ENCODE measurements at regions not wholly inside any gene's neighbourhood (a gene's known extent, or its start where the extent isn't known, plus 50 kb on each side); places are given as distances from the start of the nearest gene placed in this dataset.

GRCh38 chr2:221642447-221642846 lies 70.3 kb upstream of the EPHA4 start:
- ChIA-PET CTCF (ENCODE audit: low intra/inter-chr PET ratio, low total read pairs) (no interaction called here), POLR2A (no interaction called here)
- in situ Hi-C loops (cut with HindIII; ENCODE audit: extremely low pct_ligation_motif_present, low pct_unique_long_range_greater_than_20kb), result no loop called here
- Histone ChIP-seq H3K27ac (ENCODE audit: extremely low read length, insufficient read depth, low read length) (no peak overlapping the region), H3K4me1 (ENCODE audit: insufficient read depth, low read length) (no peaks in the 10 kb centered on the region), H3K9ac (ENCODE audit: insufficient read depth, low read depth, low read length) (no peak overlapping the region), H3K4me2 (ENCODE audit: low read depth, low read length) (no peak overlapping the region), H3K4me3 (replicated peaks in 1 of 3; ENCODE audit: insufficient read depth in 1 of 3, low read depth in 2 of 3, low read length in 3 of 3) (no peak overlapping the region), H3K27me3 (ENCODE audit: control insufficient read depth in 1 of 2, insufficient read depth in 2 of 2, low read length in 2 of 2) (no peaks in the 10 kb centered on the region), H4K20me1 (ENCODE audit: insufficient read depth, low read length) (no peaks in the 10 kb centered on the region), H2AFZ (ENCODE audit: low read length) (no peak overlapping the region), H3K79me2 (ENCODE audit: insufficient read depth, low read length) (no peaks in the 10 kb centered on the region), H3K9me3 (ENCODE audit: low read length) (peaks cover 45% of the 10 kb centered on the region; the same call in 1 of the 2 replicates), H3K36me3 (replicated peaks in 1 of 2; ENCODE audit: control insufficient read depth in 1 of 2, insufficient read depth in 2 of 2, low read length in 2 of 2) (no peaks in the 10 kb centered on the region)
- WGBS (ENCODE audit: low lambda C conversion rate), result 38% methylated on average over 3 of the region's 3 CpGs
- ATAC-seq (no peak), FAIRE-seq (no peak), DNase-seq (ENCODE audit: low spot score) (no peak)
- intact Hi-C loops (cut with micrococcal nuclease; ENCODE audit: unreplicated experiment), result no loop called here
- TF ChIP-seq EZH2 (conservative IDR thresholded peaks at IDR 0.05; ENCODE audit: low read depth, low read length) (no peak), ELF1 (CRISPR knock-in tag; IDR thresholded peaks at IDR 0.05) (no peak), MTF1 (CRISPR knock-in tag; IDR thresholded peaks at IDR 0.05) (no peak), DMAP1 (CRISPR knock-in tag; IDR thresholded peaks at IDR 0.05) (no peak), ETV5 (CRISPR knock-in tag; IDR thresholded peaks at IDR 0.05; ENCODE audit: borderline replicate concordance) (no peak), SETDB1 (CRISPR knock-in tag; IDR thresholded peaks at IDR 0.05; ENCODE audit: borderline replicate concordance) (no peak), ZSCAN21 (CRISPR knock-in tag; IDR thresholded peaks at IDR 0.05; ENCODE audit: borderline replicate concordance) (no peak)
- no TSS peak for BruUV-seq (replicated peaks)

DNA sequence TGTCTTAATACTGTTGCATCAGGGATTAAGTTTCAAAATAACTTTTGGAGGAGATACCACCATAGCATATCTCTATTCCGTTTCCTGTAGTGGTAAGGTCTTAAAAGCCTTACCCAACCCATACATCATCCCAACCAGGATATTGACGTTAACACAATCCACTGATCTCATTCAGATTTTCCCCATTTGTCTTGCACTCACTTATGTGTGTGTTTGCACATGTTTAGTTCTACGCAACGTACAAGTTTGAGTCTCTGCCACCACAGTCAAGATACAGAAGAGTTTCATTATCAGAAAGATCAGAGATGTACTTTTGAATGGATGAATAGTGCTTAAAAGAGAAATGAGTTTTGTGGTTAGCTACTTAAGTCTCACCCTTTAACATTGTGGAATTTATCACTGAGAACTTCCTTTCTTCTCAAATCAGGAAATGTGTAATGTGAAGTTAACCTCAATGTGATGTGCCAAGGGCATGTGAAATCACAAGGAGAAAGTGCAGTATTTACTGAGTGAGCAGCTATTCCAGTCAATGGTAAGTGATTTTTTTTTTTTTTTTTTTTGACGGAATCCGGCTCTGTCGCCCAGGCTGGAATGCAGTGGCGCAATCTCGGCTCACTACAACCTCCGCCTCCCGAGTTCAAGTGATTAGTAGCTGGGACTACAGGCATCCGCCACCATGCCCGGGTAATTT lies 69.2 kb upstream of the EPHA4 start:
- no peaks in the 10 kb centered on the region for H4K20me1 ChIP-seq (ENCODE audit: insufficient read depth, low read length)
- BruUV-seq (replicated peaks), result no TSS peak
- no peak for TF ChIP-seq SOX6 (IDR thresholded peaks at IDR 0.05)
- TF ChIP-seq SOX6 (CRISPR knock-in tag; IDR thresholded peaks at IDR 0.05), result no peak
- peak; percentile 76; the same call in 1 of the 2 replicates for TF ChIP-seq ZNF441 (CRISPR knock-in tag; IDR thresholded peaks at IDR 0.05; ENCODE audit: borderline replicate concordance)
- CTCF ChIA-PET (ENCODE audit: low intra/inter-chr PET ratio, low total read pairs), result no interaction called here
- no peak overlapping the region for H3K9ac ChIP-seq (ENCODE audit: insufficient read depth, low read depth, low read length)
- in situ Hi-C loops (cut with HindIII; ENCODE audit: extremely low pct_ligation_motif_present, low pct_unique_long_range_greater_than_20kb) (no loop called here), intact Hi-C loops (cut with micrococcal nuclease; ENCODE audit: unreplicated experiment) (no loop called here)
- peaks cover 45% of the 10 kb centered on the region; the same call in 1 of the 2 replicates for H3K9me3 ChIP-seq (ENCODE audit: low read length)
- POLR2A ChIA-PET, result no interaction called here
- DNase-seq (ENCODE audit: low spot score), result no peak
- H3K4me1 ChIP-seq (ENCODE audit: insufficient read depth, low read length), result no peaks in the 10 kb centered on the region
- no peaks in the 10 kb centered on the region for H3K27me3 ChIP-seq (ENCODE audit: control insufficient read depth in 1 of 2, insufficient read depth in 2 of 2, low read length in 2 of 2)
- no peak overlapping the region for H3K4me2 ChIP-seq (ENCODE audit: low read depth, low read length)
- 19% methylated on average over 13 of the region's 13 CpGs for WGBS (ENCODE audit: low lambda C conversion rate)
- no peaks in the 10 kb centered on the region for H3K79me2 ChIP-seq (ENCODE audit: insufficient read depth, low read length)
- no peak overlapping the region for H3K4me3 ChIP-seq (replicated peaks in 1 of 3; ENCODE audit: insufficient read depth in 1 of 3, low read depth in 2 of 3, low read length in 3 of 3)
- no peak for ATAC-seq
- FAIRE-seq, result no peak
- H3K27ac ChIP-seq (ENCODE audit: extremely low read length, insufficient read depth, low read length), result no peak overlapping the region
- H3K36me3 ChIP-seq (replicated peaks in 1 of 2; ENCODE audit: control insufficient read depth in 1 of 2, insufficient read depth in 2 of 2, low read length in 2 of 2), result no peaks in the 10 kb centered on the region
- H2AFZ ChIP-seq (ENCODE audit: low read length), result no peak overlapping the region

Measured in HepG2 (cell line).